GM21447 (cell line): ENCODE measurements at regions not wholly inside any gene's neighbourhood (a gene's known extent, or its start where the extent isn't known, plus 50 kb on each side); places are given as distances from the start of the nearest gene placed in this dataset.
"Not testable (repeated sequence)": the region's sequence is repeated elsewhere in the genome, so short reads cannot be mapped to it uniquely, and the experiment has no call there.

Experiments used
- ATAC-seq: cut with Tn5 transposase; IDR thresholded peaks from one replicate; pipeline ENCODE4 v1.9.1; 2021; ENCODE audit not compliant: unreplicated experiment

GRCh38 chr15:36156879-36157427 is 422.5 kb upstream of the CDIN1 start:
- ATAC-seq: no peak

GRCh38 chr15:36160351-36160750 is 419.1 kb upstream of the CDIN1 start:
- ATAC-seq: no peak

DNA sequence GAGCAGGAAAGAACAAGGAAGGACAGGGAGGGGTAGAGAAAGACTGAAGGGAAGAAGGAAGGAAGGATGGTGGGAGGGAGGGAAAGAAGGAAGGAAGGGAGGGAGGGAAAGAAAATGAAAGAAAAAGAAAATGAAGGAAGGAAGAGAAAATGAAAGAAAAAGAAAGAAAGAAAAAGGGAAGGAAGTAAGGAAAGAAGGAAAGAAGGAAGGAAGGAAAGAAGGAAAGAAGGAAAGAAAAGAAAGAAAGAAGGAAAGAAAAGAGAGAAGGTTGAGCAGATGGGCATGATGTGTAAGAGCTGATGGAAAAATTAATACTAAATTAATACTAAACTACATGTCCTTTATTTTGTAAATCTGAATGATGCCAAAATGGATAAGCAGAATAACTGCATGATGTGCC is 418.3 kb upstream of the CDIN1 start:
- no peak for ATAC-seq

GRCh38 chr15:36161771-36162212 is 417.6 kb upstream of the CDIN1 start:
- no peak for ATAC-seq

DNA sequence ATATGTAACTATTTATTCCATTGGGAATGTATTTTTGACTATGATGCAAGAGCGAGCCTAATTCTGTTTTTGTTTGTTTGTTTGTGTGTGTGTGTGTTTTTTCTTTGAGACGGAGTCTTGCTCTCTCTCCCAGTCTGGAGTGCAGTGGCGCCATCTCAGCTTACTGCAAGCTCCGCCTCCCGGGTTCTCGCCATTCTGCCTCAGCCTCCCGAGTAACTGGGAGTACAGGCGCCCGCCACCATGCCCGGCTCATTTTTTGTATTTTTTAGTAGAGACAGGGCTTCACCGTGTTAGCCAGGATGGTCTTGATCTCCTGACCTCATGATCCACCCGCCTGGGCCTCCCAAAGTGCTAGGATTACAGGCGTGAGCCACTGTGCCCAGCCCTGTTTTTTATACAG is 415.4 kb upstream of the CDIN1 start:
- not testable (repeated sequence) for ATAC-seq

- ATAC-seq: no peak
Measured at GRCh38 chr15:36172955-36173354, 406.5 kb upstream of the CDIN1 start.

DNA sequence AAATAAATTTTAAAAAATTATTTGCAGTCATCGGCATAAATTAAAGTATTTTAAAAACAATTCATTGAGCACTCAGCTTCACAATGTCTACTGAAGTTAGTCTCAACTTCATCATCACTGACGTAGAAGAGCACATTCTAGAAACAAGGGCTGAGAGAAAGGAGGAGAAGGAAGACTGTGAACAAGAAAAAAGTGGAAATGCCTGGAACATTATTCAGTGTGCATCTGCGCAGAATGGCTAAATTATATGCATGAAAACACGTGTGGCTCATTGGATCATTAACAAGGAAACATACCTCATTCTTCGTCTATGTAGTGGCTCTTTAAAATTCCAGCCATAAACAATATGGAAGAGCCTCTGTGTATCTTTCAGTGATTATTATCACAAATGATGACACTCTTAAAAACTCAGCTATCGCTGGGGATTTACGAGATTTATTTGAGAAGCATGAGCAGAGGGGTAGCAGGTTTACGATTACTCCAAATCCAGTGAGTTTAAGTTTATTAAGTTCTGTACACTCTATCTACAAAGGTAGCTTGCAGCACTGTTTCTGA is 404.2 kb upstream of the CDIN1 start:
- ATAC-seq: no peak

- no peak for ATAC-seq
Measured at GRCh38 chr15:36175741-36176291, 403.6 kb upstream of the CDIN1 start.

GRCh38 chr15:36177590-36178302 is 401.7 kb upstream of the CDIN1 start:
- ATAC-seq: no peak

- no peak for ATAC-seq
Measured at GRCh38 chr15:36178303-36178633, 401.2 kb upstream of the CDIN1 start.

DNA sequence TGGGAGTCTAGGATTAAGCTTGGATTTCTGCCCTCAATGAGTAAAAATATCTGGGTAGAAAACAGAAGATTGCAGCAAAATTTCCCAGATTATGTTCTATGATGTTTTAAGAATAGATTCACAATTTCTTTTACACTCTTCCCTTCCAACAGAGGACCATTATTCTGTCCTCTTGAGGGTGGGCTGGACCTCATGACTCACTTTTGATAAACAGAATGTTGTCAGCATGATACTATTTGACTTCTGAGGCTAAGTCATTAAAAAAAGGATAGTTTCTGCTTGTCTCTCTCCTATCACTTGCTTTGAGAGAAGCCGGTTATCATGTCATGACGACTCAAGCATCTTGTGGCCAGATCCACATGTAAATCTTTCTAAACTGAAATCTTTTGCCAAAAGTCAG is 396.2 kb upstream of the CDIN1 start:
- no peak for ATAC-seq

- no peak for ATAC-seq
Measured at GRCh38 chr15:36185438-36185837, 394.0 kb upstream of the CDIN1 start.

DNA sequence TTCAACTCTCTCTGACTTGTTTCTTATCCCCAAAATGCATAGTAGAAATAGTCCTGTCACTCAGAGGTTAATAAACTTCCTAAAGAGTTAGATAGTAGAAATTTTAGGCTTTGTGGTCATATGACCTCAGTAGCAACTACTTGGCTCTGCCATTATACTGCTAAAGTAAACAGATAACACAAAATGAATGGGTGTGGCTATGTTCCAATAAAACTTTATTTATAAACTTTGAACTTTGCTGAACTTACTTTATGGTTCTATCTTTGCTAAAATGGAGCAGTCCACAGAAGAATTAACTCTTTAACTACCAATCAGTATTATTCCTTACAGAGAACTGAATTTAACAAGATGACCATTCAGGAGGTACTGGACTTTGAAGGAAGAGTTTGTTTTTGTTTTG is 393.6 kb upstream of the CDIN1 start:
- no peak for ATAC-seq

DNA sequence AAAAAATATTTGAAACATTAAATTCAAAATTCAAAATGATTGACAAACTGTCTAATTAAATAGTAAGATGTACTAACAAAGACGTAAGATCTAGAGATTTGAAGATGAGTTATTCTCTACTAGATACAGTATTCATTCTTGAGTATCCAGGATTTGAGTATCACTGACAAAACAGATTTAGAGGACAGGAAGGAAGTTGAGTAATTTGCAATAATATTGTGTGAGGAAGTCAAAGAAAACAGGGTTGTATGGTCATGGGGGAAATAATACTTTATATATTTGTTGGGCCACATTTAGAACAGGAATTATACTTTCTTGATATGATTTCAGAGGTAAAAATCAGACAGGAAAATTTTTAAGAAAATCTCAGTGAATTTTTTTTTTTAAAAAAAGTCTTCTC is 393.1 kb upstream of the CDIN1 start:
- no peak for ATAC-seq

DNA sequence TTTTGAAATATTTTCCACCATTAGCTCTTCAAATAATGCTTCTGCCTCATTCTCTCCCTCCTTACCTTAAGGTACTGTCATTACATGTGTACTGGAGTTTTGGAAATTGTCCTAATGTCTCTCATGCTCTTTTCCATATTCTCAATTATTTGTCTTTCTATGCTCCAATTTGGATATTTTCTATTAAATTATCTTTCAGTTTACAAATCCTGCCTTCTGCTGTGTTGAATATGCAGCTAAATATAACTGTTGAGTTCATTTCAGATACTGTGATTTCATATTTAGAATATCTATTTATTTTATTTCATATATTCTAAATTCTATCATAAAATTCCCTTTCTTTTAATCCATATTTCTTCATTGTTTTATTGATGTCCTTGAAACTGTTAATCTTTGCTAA is 388.0 kb upstream of the CDIN1 start:
- ATAC-seq: no peak

DNA sequence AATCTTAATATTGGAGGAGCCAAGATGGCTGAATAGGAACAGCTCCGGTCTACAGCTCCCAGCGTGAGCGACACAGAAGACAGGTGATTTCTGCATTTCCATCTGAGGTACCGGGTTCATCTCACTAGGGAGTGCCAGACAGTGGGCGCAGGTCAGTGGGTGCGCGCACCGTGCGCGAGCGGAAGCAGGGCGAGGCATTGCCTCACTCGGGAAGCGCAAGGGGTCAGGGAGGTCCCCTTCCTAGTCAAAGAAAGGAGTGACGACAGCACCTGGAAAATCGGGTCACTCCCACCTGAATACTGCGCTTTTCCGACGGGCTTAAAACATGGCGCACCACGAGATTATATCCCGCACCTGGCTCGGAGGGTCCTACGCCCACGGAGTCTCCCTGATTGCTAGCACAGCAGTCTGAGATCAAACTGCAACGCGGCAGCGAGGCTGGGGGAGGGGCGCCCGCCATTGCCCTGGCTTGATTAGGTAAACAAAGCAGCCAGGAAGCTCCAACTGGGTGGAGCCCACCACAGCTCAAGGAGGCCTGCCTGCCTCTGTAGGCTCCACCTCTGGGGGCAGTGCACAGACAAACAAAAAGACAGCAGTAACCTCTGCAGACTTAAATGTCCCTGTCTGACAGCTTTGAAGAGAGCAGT is 383.9 kb upstream of the CDIN1 start:
- not testable (repeated sequence) for ATAC-seq

GRCh38 chr15:36208868-36209582 is 370.4 kb upstream of the CDIN1 start:
- no peak for ATAC-seq

- no peak for ATAC-seq
Measured at GRCh38 chr15:36210426-36210825, 369.0 kb upstream of the CDIN1 start.

GRCh38 chr15:36218322-36218721 is 361.1 kb upstream of the CDIN1 start:
- no peak for ATAC-seq

- ATAC-seq: no peak
Measured at GRCh38 chr15:36218991-36219390, 360.4 kb upstream of the CDIN1 start.

DNA sequence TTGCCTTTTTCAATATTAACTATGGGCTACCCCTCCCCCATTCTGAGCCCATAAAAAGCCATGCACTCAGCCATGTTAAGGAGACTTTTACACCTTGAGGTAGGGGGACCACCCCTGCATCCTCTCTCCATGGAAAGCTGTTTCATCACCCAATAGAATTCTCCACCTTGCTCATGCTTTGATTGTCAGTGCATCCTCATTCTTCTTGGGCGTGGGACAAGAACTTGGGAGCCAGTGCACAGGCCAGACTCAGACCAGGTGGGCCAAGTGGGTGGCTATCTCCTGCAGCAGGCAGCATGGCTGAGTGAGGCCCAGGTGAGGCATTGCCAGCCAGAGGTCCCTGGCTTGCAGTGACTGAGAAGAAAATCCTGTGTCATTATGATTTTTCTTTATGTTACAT is 357.4 kb upstream of the CDIN1 start:
- ATAC-seq: no peak
